GM18511 (cell line): ENCODE measurements at regions not wholly inside any gene's neighbourhood (a gene's known extent, or its start where the extent isn't known, plus 50 kb on each side); places are given as distances from the start of the nearest gene placed in this dataset.
"Not testable (repeated sequence)": the region's sequence is repeated elsewhere in the genome, so short reads cannot be mapped to it uniquely, and the experiment has no call there.

Experiments used
- ATAC-seq: cut with Tn5 transposase; IDR thresholded peaks from one replicate; pipeline ENCODE4 v1.9.1; 2021; ENCODE audit warnings: mild to moderate bottlenecking, moderate library complexity; ENCODE audit not compliant: unreplicated experiment

DNA sequence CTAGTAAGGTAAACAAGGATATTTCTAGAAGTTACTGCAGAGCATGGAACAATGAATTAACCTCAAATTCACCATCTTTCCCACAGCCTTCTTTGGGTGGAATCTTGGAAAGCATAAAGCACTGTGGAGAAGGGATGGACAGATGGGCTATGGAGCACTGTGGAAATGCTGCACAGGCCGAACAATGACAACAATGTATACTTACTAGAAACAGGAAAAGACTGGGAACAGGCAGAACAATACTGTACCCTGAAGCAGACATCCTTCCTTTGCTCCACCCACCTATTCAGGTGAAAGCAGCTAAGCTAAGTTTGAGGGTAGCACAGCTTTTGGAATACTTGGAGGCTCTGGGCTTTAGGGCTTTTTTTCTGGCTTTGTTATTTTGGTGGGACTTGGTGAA, 250.6 kb upstream of the KLF8 start:
- no peak for ATAC-seq

DNA sequence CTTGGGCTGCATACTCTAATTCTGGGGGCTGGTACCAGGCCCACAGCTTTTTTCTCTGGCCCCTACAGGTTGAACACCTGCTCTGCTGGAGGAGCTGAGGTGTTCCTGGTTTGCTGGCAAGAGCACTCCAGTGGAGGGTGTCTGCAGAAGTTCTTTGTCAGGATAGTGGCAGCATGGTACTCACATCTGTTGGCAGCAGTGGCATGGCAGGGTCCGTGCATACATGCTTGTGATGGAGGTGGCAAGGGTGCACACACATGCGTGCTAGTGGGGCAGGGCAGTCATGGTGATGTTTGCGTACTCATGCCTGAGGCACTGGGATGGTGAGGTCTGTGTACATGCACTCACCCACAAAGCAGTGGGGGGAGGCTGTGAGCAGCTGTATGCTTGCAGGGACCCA, 235.5 kb upstream of the KLF8 start:
- ATAC-seq, result no peak

DNA sequence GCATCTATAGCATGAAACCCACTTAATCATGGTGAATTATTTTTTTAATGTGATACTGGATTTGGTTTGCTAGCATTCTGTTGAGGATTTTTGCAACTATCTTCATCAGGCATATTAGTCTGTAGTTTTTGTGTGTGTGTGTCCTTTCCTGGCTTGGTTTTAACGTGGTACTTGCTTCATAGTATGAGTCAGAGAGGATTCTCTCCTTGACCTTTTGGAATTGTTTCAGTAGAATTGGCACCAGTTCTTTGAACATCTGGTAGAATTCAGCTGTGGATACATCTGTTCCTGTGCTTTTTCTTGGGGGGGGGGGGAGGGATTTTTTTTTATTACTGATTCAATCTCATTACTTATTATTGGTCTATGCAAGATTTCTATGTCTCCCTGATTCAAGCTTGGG, 232.0 kb upstream of the KLF8 start:
- no peak for ATAC-seq

DNA sequence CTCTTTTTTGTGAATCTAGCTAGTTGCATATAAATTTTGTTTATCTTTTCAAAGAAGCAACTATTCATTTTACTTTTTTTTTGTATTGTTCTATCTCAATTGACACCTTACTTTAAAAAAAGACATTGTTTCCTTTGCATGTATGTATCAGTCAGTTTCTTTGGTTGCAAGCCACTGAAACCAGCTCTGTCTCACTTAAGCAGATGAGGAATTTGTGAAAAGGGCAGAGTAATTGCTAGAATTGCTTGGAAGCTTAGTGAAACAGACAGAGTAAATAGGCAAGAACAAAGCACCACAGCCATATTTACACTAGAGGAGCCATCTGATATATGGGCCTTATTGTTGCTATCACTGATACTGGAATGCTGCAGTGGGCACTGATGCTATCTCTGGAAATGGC, 231.4 kb upstream of the KLF8 start:
- ATAC-seq, result no peak

DNA sequence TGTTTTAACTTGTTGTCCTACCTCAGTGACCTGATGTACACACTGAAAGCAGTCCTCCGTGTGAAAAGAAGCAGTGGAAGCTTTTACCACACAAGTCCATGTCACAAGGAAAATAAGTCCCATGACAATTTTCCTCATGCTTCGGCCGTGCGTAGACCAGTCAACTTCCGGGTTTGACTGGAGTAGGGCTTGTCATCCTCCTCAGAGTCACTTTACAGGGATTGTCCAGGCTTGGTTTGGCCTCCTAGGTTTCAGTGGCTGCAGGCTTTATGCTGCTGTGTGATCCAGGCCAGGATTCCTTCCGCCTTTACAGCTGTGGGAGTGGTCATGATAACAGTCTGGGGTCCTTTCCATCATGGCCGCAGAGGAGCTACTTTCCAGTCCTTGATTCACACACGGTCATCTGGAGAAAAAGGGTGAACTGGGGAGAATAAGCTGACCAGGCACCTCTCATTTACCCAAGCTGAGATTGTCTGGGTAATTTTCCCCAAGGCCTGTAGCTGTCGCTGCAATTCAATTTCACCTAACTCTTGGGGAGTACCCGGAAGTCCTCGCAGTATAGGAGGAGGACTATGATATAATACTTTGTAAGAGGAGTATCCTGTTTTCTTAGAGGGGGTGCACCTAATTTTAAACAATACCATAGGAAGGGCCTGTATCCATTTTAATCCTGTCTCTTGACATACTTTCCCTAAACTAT, 206.1 kb upstream of the KLF8 start:
- ATAC-seq, result no peak

DNA sequence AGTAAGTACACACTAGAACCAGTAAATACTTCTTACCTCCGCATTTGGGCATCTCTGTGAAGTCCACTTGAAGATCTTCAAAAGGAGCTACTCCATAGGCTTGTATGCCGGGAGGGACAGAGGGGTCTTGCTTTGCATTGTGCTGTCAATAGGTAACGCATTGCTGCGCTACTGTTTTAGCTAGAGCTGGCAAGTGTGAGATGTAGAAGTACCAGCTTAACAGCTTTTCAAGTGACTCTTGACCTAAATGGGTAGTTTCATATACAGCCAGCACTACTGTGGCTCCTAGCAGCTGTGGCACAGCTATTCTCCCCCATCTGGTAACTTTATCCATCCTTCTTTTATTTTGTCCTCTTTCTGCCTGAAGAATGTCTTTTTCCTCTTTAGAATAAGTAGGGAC, 205.3 kb upstream of the KLF8 start:
- ATAC-seq, result no peak

DNA sequence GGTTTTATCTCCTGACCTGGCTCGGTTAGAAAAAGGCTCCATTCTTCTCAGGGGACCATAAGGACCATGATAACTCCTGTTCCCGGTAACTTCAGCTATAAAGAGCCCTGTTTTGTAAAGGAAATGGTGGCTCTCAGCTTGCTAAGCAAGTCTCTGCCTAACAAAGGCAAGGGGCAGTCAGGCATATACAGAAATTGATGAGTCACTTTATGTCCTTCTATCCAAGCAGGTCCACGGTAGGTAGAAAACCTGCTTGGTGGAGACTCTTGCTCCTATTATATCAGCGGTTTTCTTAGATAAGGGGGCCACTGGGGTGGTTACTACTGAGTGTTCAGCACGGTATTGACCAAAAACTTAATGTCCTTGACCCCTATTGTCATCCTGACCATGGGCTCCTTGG, 203.0 kb upstream of the KLF8 start:
- ATAC-seq, result no peak

DNA sequence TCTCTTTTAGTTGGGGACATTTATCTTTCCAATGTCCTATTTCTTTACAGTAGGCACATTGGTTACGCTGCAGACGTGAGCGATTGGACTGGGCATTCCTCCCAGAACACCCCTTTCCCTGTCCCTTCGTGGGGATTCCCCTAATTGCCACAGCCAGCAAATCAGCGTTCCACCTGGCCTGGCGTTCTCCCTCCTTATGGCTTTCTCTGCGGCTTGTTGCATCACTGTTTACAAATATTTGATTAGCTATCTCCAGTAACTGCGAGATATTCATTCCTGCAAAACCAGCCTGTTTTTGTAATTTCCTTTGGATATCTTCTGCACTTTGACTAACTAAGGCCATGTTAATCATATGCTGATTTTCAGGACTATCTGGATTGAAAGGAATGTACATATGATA, 202.5 kb upstream of the KLF8 start:
- ATAC-seq, result no peak

DNA sequence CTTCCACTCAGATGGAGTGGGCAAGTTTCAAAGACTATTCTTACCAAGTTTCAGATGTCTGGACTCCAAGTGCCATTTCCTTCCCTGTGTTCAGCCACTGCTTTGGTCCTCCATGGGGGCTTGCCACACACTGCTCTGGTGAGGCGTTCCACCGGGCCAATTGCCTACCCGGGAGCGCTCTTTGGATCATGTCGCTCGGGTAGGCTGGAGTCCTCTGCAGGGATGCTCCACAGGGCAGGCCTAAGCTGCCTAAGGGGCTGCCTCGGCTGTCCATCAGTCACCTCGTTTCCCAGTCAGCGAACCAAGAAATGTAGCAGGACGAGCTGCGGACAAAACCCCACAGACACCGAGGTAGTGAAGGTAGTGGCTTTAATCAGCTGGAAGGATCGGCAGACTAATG, 200.7 kb upstream of the KLF8 start:
- ATAC-seq, result no peak

DNA sequence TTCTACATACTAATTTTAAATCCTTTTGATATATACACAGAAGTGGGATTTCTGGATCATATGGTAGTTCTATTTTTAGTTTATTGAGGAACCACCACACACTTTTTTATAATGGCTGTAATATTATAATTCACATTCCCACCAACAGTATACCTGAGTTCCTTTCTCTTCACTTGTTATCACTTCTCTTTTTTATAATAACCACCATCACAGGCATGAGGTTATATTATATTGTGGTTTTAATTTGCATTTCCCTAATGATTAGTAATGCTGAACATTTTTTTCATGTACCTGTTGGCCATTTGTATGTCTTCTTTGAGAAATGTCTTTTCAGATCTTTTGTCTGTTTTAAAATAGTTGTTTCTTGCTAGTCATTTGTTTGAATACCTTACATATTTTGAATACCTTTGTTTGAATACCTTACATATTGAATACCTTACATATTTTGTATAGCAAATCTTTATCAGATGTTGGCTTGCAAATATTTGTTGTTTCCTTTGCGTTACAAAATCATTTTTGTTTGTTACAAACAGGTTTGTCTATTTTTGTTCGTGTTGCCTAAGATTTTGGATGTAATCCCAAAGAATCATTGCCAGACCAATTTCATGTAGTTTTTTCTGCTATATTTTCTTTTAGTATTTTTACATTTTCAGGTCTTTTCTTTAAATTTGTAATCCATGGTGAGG, 198.5 kb upstream of the KLF8 start:
- ATAC-seq, result no peak

DNA sequence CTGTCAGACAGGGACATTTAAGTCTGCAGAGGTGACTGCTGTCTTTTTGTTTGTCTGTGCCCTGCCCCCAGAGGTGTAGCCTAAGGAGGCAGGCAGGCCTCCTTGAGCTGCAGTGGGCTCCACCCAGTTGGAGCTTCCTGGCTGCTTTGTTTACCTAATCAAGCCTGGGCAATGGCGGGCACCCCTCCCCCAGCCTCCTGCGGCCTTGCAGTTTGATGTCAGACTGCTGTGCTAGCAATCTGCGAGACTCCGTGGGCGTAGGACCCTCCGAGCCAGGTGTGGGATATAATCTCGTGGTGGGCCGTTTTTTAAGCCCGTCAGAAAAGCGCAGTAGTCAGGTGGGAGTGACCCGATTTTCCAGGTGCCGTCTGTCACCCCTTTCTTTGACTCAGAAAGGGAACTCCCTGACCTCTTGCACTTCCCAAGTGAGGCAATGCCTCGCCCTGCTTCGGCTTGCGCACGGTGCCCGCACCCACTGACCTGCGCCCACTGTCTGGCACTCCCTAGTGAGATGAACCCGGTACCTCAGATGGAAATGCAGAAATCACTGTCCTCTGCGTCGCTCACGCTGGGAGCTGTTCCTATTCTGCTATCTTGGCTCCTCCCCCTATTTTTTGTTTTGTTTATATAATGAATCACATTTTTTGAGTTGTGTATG, 179.4 kb upstream of the KLF8 start:
- ATAC-seq, result not testable (repeated sequence)

DNA sequence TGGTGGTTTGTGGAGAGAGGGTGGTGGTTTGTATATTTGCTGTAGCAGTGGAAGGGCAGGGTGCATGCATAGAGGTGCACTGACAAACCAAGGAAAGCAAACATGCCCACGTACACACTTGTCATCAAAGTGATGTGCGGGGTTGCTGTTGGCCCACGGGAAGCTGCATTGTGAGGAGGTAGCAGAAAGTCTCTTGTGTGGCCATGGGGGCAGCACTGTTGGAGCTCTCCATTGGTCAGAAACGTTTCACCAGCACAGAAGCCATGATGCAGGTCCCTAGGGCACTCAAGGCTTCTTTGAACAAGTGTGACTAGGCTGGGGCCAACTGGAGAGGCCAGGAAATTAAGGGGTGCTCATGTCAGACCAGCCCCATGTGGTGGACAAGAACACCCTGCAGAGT, 174.8 kb upstream of the KLF8 start:
- ATAC-seq, result no peak

DNA sequence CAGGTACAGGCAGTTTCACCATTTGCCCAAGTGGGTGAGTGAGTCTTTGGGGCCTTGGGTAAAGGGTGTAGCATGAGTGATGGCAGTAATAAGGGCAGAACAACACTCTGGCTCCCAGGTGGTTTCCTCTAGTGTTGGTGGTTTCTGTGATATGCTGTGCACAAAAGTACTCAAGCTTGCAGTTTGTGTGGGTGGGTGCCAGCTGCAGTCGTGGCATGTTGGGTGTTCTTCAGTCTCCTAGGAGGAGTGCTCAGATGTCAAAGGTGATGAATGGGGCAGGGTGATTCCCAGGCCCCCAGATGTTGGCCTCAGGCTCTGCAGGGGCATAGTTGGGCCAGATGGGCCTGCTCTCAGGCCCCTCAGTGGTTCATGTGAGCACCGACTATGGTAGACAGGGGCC, 166.1 kb upstream of the KLF8 start:
- ATAC-seq, result peak; percentile 71

DNA sequence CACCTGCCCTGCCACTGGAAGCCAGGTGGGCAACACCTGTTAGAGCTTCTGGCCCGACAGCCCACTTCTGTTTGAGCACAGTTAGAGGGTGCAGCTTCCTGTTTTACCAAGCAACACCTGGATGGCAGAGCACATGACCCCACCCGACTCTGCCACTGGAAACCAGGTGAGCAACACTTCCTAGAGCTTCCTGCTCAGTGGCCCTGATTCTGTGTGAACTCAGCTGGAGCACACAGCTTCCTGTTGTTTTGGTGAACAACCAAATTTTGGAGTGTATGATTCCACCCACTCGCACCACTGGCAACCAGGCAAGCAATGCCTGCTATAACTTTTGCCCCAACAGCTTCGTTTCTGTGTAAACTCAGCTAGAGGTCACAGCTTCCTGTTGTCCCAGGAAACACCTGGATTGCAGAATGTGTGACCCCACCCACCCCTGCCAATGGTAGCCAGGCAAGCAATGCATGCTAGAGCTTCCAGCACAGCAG, 163.8 kb upstream of the KLF8 start:
- ATAC-seq, result peak; percentile 30

DNA sequence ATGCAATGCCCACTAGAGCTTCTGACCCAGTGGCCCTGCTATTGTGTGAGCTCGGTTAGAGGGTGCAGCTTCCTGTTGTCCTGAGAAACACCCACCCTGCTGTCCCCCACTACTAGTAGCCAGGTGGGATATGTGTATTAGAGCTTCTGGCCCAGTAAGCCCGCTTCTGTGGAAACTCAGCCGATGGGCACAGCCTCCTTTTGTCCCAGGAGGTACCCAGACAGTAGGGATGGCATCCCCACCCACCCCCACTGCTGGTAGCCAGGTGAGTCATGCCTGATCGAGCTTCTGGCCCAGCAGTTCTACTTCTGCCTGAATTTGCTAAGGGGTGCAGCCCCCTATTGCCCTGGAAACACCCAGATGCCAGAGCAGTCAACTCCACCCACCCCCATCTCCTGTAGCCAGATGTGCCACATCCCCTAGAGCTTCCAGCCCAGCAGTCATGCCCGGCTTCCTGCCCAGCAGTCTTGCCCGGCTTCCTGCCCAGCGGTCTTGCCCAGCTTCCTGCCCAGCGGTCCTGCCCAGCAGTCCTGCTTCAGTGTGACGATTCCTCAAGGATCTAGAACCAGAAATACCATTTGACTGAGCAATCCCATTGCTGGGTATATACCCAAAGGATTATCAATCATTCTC, 162.7 kb upstream of the KLF8 start:
- ATAC-seq, result no peak

DNA sequence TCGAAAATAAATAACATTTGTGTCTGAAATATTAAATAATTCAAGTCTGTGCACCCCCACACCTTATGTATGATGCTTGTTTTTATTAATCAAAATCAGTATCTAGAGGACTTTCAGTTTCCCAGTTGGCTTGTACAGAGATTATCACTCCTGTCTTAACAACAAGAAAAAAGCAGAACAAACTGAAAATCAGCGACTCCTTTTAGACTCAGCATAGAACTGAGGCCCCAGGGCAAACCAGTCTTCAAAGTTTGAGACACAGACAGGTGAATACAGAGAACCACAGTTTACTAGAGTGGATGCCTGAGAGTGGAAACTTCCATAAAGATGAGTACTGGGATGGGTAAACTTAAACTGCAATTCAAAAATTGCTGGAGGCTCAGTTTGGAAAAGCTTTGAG, 142.8 kb upstream of the KLF8 start:
- no peak for ATAC-seq

DNA sequence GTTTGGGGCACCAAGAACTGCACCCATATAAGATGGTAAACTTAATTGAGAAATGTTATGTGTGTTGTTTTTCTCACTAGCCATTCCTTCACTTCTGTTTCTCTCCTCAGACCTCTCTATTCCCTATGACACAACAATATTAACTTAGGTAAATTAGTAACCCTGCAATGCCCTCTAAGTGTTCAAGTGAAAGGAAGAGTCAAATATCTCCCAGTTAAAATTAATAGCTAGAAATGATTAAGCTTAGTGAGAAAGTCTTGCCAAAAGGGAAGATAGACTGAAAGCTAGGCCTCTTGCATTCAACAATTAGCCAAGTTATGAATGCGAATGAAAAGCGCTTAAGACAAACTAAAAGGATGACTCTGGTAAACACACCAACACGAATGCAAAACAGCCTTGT, 132.9 kb upstream of the KLF8 start:
- no peak for ATAC-seq

DNA sequence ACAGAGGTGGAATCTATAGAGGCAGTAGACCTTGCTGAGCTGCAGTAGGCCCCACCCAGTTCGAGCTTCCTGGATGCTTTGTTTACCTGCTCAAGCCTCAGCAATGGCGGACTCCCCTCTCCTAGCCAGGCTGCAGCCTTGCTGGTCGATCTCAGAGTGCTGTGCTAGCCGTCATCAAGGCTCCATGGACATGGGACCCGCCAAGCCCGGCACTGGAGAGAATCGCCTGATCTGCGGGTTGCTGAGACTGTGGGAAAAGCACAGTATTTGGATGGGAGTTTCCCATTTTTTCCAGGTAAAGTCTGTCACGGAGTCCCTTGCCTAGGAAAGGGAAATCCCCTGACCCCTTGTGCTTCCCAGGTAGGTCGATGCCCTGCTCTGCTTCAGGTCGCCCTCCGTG, 124.8 kb upstream of the KLF8 start:
- ATAC-seq, result no peak

DNA sequence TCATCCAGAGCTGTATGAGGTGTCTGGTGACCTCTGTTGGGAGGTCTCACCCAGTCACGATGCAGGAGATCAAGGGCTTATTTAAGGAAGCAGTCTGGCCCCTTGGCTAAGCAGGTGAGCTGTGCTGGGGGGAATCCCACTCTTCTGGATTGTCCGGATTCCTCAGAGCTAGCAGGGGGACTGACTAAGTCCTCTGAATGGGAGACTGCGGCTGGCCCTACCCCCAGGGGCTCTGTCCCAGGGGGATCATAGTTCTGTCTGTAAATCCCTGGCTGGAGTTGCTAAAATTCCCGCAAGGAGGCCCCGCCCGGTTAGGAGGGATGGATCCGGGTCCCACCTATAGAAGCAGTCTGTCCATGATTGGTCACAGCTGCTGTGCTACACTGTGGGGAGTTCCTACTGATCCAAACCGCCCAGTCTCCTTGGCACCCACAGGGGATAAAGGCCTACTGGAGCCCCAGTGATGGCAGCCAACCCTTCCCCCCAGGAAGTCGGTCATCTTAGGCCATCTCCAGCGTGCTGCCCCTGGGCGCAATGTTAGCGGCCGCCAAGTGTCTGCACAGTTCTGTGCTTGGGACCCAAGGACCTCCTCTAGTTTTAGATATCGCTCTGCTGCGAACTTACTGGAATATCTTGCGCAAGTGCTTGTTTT, 118.2 kb upstream of the KLF8 start:
- ATAC-seq, result no peak

DNA sequence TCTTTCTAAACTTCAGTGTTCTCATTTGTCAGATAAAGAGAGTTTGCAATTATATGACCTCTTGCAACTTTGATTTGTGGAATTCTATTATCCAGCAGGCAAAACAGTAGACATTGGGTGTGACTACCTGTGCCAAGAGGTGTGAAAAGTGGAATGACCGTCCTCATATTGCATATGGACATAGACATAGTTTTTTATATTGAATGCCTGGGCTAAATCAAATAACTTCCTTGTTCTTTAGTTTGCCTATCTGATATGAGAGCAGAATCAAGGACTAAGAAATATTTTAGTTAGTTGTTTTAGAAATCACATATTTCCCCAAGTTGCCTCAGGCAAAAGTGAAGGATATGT, 117.7 kb upstream of the KLF8 start:
- no peak for ATAC-seq

DNA sequence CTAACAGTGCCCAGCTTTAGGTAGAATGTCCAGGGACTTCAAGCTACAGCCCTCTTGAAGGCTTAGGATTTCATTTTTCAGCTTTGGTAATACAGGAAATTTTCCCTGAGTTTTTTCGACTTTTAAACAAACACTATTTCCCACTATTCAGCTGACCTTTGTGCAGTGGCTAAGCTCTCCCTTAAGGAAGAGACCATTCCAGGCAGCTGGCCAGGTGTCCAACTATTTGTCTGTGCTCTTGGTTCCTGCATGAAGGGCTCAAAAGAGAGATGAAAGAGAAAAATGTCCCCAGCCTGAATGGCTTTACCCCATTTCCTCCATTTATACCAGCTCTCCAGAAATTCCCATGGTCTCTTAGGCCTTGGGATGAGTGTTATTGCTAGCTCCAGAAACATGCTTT, 111.9 kb upstream of the KLF8 start:
- no peak for ATAC-seq
